ENCODE measurements at regions not wholly inside any gene's neighbourhood (a gene's known extent, or its start where the extent isn't known, plus 50 kb on each side); places are given as distances from the start of the nearest gene placed in this dataset.
A peak's percentile ranks its signal among the peaks of the same experiment; 100 is the strongest.
"Not testable (repeated sequence)": the region's sequence is repeated elsewhere in the genome, so short reads cannot be mapped to it uniquely, and the experiment has no call there.

DNA sequence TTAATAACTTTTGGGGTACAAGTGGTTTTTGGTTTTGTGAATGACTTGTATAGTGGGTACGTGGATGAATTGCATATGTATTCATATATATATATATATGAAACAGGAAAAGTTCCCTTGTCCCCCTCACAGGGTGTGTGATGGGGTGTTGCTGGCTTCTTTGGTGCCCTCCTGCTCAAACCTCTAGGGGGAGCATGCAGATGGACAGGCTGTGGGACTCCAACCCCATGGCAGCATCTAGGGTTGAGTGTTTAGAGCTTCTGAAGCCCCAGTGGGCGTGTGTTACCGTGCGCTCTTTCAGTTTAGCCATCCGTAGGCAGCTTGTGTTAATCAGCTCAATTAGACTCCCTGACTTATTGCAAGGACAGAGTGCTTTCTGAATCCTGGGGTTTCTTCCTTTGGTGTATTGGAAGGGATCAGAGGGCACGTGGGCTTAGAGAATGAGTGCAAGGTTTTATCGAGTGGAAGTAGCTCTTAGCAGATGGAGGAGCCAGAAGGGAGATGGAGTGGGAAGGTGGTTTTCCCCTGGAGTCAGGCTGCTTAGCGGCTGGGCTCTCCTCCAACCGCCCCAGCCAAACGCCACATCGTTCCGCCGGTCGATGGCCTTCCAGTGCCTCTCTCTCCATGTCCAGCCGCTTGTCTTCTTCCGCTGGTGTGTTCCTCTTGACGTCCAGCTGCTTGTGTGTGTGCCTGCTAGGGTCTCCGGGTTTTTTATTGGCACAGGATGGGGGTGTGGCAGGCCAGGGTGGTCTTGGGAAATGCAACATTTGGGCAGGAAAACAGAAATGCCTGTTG, 674.4 kb upstream of the LCORL start:
- Histone ChIP-seq H3K27ac (no peak overlapping the region), H3K4me1 (replicated peaks in 1 of 2) (peaks cover 0 to 3% of the 10 kb centered on the region in 2 donors), H3K4me3 (no peak overlapping the region)
- in situ Hi-C loops (cut with MboI; ENCODE audit: low pct_unique_long_range_greater_than_20kb in 2 of 9, low sequenced_read_pairs in 9 of 9, unreplicated experiment in 9 of 9) = loop anchor here in 7 of 9 experiments (10.0 to 25.0 kb wide), 8 partner anchors 239 to 1991 kb away; partner anchors contain the start of gene SLIT2 (in 2 of the 7)
- ATAC-seq (replicated peaks in 6 of 8) = no peak
- WGBS, 10 experiments = 78 to 100% (median 90%) methylated on average over 1 to 12 of the region's 18 CpGs; no CpG with 5 or more reads in 3 of the 10 experiments

GRCh38 chr4:18691431-18692200, 670.1 kb upstream of the LCORL start:
- in situ Hi-C loops (cut with MboI; ENCODE audit: low pct_unique_long_range_greater_than_20kb in 2 of 9, low sequenced_read_pairs in 9 of 9, unreplicated experiment in 9 of 9) = loop anchor here in 7 of 9 experiments (10.0 to 25.0 kb wide), 8 partner anchors 243 to 1996 kb away; partner anchors contain the start of gene SLIT2 (in 2 of the 7)
- Histone ChIP-seq H3K27ac (no peak overlapping the region), H3K4me3 (no peak overlapping the region), H3K4me1 (replicated peaks in 1 of 2) (peaks cover 0 to 3% of the 10 kb centered on the region in 2 donors)
- 15 to 77% (median 30%) methylated on average over 1 to 8 of the region's 9 CpGs; no CpG with 5 or more reads in 2 of the 10 experiments for WGBS, 10 experiments
- ATAC-seq (replicated peaks in 6 of 8) = peak in 2 of 8 experiments; percentile 27 to 66

DNA sequence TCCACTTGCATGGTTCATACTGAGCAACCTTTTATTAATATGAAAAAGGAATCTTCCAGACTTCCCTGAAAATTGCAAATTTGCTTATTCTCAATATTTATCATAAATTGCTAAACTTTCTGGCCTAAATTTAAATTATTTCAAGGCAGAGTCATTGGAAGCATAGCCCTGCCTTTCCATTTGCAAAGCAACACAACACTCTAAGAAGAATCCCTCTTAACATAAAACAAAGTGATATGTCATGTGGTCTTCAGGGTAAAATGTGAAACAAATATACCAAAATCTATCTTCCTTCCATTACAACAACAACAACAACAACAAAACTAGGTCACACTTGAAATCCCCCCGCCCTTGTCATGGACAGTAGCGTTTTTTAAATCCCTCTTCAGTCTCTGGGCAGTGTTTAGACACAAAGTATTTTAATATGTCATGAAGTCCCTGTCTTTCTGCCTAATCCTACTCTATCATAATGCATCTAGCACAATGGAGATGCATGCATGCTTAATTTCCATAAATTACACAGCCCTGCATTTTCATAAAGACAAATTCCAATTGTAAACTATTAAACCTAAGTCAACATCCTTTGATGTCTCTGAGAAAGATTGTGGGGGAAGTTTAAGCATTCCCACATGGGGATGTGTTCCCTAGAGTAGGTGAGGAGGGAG, 668.9 kb upstream of the LCORL start:
- WGBS, 10 experiments = 0 to 100% (median 76%) methylated on average over 1 to 2 of the region's 2 CpGs; no CpG with 5 or more reads in 6 of the 10 experiments
- Histone ChIP-seq H3K4me3 (no peak overlapping the region), H3K27ac (no peak overlapping the region), H3K4me1 (replicated peaks in 1 of 2) (peaks cover 0 to 3% of the 10 kb centered on the region in 2 donors)
- peak in 3 of 8 experiments; percentile 81 to 90 (median 83) for ATAC-seq (replicated peaks in 6 of 8)
- in situ Hi-C loops (cut with MboI; ENCODE audit: low pct_unique_long_range_greater_than_20kb in 2 of 9, low sequenced_read_pairs in 9 of 9, unreplicated experiment in 9 of 9) = loop anchor here in 7 of 9 experiments (10.0 to 25.0 kb wide), 8 partner anchors 244 to 1997 kb away; partner anchors contain the start of gene SLIT2 (in 2 of the 7)

DNA sequence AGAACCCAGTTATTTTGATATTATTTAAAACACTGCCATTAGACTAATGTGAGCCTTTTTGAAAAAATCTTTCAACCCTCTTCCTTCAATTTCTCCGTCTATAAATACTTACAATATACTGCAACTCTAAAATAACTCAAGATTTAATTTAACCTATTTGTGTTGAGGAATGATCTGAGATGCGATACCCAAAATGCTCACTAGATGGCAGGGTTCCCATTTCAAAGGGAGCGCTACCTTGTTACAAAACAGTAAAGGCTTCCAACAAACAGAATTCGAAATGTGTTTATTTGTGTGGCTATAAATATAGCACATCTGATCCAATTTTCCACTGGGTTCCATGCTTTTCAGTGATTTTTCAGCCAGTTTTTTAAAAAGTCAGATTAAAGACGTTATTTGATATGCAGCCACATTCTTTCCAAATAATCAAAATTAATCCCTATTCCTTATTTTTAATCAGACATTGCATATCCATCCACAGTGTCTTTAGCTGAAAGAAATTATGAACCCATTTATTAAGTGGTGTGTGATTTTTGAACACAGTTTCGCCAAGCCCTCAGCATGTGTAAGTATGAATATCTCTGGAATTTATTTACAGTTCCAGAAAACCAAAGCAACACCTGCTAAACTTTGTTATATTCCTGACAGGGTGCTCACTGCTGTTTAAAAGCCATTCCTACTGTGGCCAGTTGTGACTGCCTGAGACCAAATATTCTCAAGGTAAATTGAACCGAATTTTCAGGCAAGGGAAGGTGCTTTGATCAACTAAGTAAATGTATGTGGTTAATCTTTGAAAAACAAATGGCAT, 668.0 kb upstream of the LCORL start:
- Histone ChIP-seq H3K4me3 (no peak overlapping the region), H3K27ac (no peak overlapping the region), H3K4me1 (replicated peaks in 1 of 2) (peaks cover 0 to 3% of the 10 kb centered on the region in 2 donors)
- in situ Hi-C loops (cut with MboI; ENCODE audit: low pct_unique_long_range_greater_than_20kb in 2 of 9, low sequenced_read_pairs in 9 of 9, unreplicated experiment in 9 of 9) = loop anchor here in 7 of 9 experiments (10.0 to 25.0 kb wide), 9 partner anchors 245 to 1998 kb away; partner anchors contain the start of gene SLIT2 (in 2 of the 7)
- 0 to 21% (median 3%) methylated on average over 2 to 7 of the region's 7 CpGs for WGBS, 10 experiments
- ATAC-seq (replicated peaks in 6 of 8) = peak in 7 of 8 experiments; percentile 30 to 59 (median 39)

- 50 to 100% (median 90%) methylated on average over 2 to 7 of the region's 9 CpGs; no CpG with 5 or more reads in 4 of the 10 experiments for WGBS, 10 experiments
- H3K4me1 ChIP-seq (replicated peaks in 1 of 2); H3K4me3 ChIP-seq; ATAC-seq (replicated peaks in 6 of 8); H3K27ac ChIP-seq: not testable (repeated sequence)
- in situ Hi-C loops (cut with MboI; ENCODE audit: low pct_unique_long_range_greater_than_20kb in 2 of 9, low sequenced_read_pairs in 9 of 9, unreplicated experiment in 9 of 9) = loop anchor here in 7 of 9 experiments (10.0 to 25.0 kb wide), 8 partner anchors 524 to 1999 kb away; partner anchors contain the start of gene SLIT2 (in 2 of the 7)
These were observed 666.8 kb upstream of the LCORL start for GRCh38 chr4:18688351-18688750.

DNA sequence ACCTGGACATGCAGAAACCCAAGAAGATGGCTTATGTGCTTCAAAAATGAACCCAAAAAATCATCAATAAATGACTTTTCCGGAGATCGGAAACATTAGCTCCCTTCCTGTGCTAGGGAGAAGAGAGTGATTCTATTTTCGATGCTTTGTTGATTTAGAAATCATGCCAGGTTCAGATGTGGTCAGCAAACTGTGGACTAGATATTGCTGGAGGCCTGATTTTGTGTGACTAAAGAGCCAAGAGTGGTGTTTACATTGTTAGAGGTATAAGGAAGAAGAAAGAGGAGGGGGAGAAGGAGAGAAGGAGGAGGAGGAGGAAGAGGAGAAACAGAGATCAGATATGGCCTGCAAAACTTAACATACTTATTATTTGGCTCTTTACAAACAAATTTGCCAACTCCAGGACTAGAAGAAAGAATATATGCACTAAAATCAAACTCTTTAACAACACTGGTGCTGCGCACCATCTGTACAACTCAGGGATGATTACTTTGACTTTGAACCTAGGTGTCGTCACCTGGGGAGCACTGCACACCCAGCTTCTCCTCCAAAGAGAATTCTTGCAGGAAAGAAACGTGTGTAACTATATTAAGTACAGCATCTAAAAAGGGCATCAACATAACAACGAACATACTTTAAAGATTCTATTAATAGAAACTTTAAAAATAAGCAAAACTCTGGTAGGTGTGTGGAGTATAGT, 664.9 kb upstream of the LCORL start:
- WGBS, 10 experiments = 30 to 96% (median 75%) methylated on average over 2 to 7 of the region's 7 CpGs; no CpG with 5 or more reads in 1 of the 10 experiments
- H3K4me3 ChIP-seq = no peak overlapping the region
- H3K27ac ChIP-seq = no peak overlapping the region
- in situ Hi-C loops (cut with MboI; ENCODE audit: low pct_unique_long_range_greater_than_20kb in 2 of 9, low sequenced_read_pairs in 9 of 9, unreplicated experiment in 9 of 9) = loop anchor here in 7 of 9 experiments (10.0 to 25.0 kb wide), 8 partner anchors 526 to 2001 kb away; partner anchors contain the start of gene SLIT2 (in 2 of the 7)
- no peak for ATAC-seq (replicated peaks in 6 of 8)
- H3K4me1 ChIP-seq (replicated peaks in 1 of 2) = peaks cover 0 to 3% of the 10 kb centered on the region in 2 donors

DNA sequence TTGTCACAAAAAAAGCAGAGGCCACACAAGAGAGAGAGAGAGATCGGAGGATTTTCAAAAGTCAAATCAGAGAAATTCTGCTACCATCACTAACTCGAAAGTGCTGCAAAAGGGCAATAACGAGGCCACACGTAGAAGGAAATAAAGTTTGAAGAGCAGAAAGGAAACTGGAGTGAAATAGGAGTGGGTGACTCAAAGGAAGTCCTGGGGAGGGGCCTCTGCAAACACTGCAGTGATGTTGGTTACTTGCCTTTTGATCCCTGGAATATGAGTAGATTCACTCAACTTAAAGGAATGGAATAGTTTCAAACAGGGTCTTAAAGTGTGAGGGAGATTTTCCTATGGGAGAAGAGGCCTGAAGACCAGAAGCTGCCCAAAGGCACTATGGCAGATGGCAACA, 663.4 kb upstream of the LCORL start:
- 49 to 100% (median 82%) methylated on average over 1 to 4 of the region's 4 CpGs; no CpG with 5 or more reads in 1 of the 10 experiments for whole genome bisulfite sequencing, 10 experiments
- no peak overlapping the region for H3K27ac ChIP-seq
- in situ Hi-C loops (cut with MboI; ENCODE audit: low pct_unique_long_range_greater_than_20kb in 2 of 9, low sequenced_read_pairs in 9 of 9, unreplicated experiment in 9 of 9) = loop anchor here in 7 of 9 experiments (10.0 to 25.0 kb wide), 8 partner anchors 527 to 2002 kb away; partner anchors contain the start of gene SLIT2 (in 2 of the 7)
- H3K4me3 ChIP-seq = no peak overlapping the region
- no peak for ATAC-seq (replicated peaks in 6 of 8)
- H3K4me1 ChIP-seq (replicated peaks in 1 of 2) = no peaks in the 10 kb centered on the region

DNA sequence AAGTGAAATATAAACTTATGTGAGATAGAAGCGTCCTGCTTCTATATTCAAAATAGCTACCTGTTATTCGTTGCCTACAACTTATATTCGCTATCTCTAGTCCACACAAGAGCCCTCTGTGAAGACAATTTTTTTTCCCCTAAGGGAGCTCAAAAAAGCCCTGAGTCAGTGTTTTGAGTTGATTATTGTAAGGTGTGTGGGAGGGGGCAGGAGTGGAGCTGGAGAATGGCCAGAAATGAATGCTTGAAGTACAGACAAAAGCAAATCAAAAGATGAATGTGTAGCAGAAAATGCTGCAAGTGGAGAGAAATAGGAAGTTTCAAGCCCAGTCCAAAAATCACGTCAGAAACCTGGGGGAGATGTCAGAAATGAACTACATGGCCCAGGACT, 655.0 kb upstream of the LCORL start:
- H3K4me3 ChIP-seq = no peak overlapping the region
- 17 to 94% (median 62%) methylated on average over 1 to 4 of the region's 4 CpGs; no CpG with 5 or more reads in 2 of the 10 experiments for WGBS, 10 experiments
- in situ Hi-C loops (cut with MboI; ENCODE audit: low pct_unique_long_range_greater_than_20kb in 2 of 9, low sequenced_read_pairs in 9 of 9, unreplicated experiment in 9 of 9) = loop anchor here in 7 of 9 experiments (25.0 kb wide), 7 partner anchors 536 to 2011 kb away; partner anchors contain the start of gene SLIT2 (in 2 of the 7)
- H3K27ac ChIP-seq = no peak overlapping the region
- H3K4me1 ChIP-seq (replicated peaks in 1 of 2) = peaks cover 6 to 7% of the 10 kb centered on the region in 2 donors
- peak in 2 of 8 experiments; percentile 24 to 30 for ATAC-seq (replicated peaks in 6 of 8)

DNA sequence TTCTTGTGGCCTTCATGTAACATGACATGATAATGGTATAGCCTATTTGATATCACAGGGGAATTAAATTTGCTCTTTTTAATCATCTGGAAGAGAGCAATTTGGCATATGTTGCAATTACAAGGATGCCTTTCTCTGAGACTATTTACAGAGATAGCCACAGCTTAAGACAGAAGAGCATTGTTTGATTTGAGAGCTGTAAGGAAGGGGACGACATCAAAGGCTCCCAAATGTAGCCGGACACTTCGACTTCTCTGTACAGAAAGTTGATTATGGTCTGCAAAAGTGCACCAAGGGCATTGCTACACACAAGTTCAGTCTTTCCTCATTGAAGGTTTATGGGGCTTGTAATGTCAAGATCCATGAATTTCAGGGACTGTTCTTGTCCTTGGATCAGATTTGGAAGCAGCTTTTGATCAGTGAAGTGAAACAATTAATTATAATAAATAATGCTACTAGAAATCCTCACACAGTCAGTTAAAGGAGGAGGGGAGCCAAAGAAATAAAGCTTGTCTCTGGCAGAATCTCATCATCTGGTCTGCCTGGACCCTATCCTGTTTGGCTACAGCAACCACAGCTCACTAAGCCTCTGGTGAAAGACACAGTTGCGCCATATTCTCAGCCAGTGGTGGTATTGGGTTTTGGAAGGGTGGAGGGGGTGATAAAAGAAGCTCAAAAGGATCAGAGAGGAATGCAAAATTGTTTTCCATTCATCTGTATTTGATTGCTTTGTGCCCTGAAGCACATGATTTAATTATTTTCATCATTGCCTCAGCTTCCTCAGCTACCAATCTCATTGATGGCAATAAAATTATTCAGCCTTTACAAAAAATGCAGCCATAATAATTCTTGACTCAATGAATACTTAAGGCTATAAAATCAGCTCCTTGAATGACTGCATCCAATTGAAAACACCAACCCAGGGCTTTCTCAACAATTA, 654.3 kb upstream of the LCORL start:
- Histone ChIP-seq H3K4me1 (replicated peaks in 1 of 2) (peaks cover 6 to 7% of the 10 kb centered on the region in 2 donors), H3K27ac (no peak overlapping the region), H3K4me3 (no peak overlapping the region)
- in situ Hi-C loops (cut with MboI; ENCODE audit: low pct_unique_long_range_greater_than_20kb in 2 of 9, low sequenced_read_pairs in 9 of 9, unreplicated experiment in 9 of 9) = loop anchor here in 7 of 9 experiments (25.0 kb wide), 7 partner anchors 536 to 2011 kb away; partner anchors contain the start of gene SLIT2 (in 2 of the 7)
- 28 to 100% (median 68%) methylated on average over 1 to 4 of the region's 4 CpGs; no CpG with 5 or more reads in 3 of the 10 experiments for WGBS, 10 experiments
- no peak for ATAC-seq (replicated peaks in 6 of 8)

DNA sequence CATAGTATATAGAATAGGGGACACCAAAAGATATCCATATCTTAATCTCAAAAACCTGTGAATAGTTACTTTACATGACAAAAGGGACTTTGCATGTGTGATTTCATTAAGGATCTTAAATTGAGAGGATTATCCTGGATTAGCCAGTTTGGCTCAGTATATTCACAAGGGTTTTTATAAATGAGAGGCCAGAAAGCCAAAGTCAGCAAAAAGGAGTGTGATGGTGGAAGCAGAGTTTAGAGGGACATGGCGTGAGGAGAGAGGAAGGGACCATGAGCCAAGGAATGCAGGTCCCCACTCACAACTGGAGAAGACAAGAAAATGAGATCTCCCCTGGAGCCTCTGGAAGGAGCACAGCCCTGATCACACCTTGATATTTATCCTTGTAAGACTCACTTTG, 648.5 kb upstream of the LCORL start:
- WGBS, 10 experiments = 80 to 100% (median 100%) methylated on average over 1 of the region's 1 CpG; no CpG with 5 or more reads in 5 of the 10 experiments
- Histone ChIP-seq H3K27ac (no peak overlapping the region), H3K4me1 (replicated peaks in 1 of 2) (no peaks in the 10 kb centered on the region), H3K4me3 (no peak overlapping the region)
- in situ Hi-C loops (cut with MboI; ENCODE audit: low pct_unique_long_range_greater_than_20kb in 2 of 9, low sequenced_read_pairs in 9 of 9, unreplicated experiment in 9 of 9) = no loop called here
- ATAC-seq (replicated peaks in 6 of 8) = no peak

Measured in motor neuron (in vitro differentiated cells).